Omental fat pad (tissue), 3 donors: ENCODE measurements at regions not wholly inside any gene's neighbourhood (a gene's known extent, or its start where the extent isn't known, plus 50 kb on each side); places are given as distances from the start of the nearest gene placed in this dataset.

Experiments used
- ATAC-seq: fragments of 150-250 bp; one replicate; pipeline ENCODE4 v1.9.1; 2016; ENCODE audit warnings: mild to moderate bottlenecking, moderate library complexity; ENCODE audit not compliant: low FRiP score
- DNase-seq: peaks from one replicate; pipeline ENCODE4 v3.0.0-alpha.2; 2019; ENCODE audit warnings: low spot score
- TF ChIP-seq, protein P1 (sequence below), 3 donors: fragments of 450-650 bp; IDR thresholded peaks; one replicate each; pipeline ENCODE4 v1.5.1; 2016 to 2017; ENCODE audit warnings: antibody characterized with exemption in 3 of 3, mild to moderate bottlenecking in 3 of 3, moderate library complexity in 2 of 3

DNA sequence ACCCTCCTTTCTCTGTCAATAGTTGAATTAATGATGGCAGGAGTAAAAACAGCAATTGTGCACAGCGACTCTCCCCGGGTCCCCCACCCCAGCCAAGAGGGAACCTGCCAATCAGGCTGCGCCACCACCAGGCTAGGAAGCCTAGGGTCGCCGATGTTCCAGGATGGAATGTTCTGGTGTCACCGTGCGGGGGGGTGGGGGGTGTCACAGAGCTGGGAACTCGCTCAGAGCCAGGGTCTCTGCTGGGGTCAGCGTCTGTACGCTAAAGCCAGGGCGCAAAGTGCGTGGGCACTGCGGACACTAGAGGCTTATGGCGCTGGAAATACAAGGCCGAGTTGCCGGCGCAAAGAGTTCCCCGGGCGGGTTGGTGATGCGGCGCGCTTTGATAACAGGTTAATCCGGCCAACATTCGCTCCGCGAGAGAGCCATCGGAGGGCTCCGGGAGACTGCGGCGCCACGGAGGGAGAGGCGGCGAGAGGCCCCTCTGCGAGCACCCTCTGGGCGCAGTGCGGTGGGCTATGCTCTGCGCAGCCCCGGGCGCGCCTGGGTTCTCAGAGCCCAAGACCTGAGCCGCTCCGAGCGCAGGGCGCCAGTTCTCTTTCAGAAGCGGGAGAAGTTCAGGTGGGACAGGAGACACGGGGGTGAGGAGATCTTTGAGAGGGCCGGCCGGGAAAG is 192.3 kb downstream of the EMX2 start:
- TF ChIP-seq, protein P1, sequence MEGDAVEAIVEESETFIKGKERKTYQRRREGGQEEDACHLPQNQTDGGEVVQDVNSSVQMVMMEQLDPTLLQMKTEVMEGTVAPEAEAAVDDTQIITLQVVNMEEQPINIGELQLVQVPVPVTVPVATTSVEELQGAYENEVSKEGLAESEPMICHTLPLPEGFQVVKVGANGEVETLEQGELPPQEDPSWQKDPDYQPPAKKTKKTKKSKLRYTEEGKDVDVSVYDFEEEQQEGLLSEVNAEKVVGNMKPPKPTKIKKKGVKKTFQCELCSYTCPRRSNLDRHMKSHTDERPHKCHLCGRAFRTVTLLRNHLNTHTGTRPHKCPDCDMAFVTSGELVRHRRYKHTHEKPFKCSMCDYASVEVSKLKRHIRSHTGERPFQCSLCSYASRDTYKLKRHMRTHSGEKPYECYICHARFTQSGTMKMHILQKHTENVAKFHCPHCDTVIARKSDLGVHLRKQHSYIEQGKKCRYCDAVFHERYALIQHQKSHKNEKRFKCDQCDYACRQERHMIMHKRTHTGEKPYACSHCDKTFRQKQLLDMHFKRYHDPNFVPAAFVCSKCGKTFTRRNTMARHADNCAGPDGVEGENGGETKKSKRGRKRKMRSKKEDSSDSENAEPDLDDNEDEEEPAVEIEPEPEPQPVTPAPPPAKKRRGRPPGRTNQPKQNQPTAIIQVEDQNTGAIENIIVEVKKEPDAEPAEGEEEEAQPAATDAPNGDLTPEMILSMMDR (IDR thresholded peaks at IDR 0.05), result no peak
- DNase-seq (no peak), ATAC-seq (no peak)

- ATAC-seq (no peak), DNase-seq (no peak)
- TF ChIP-seq, protein P1 (IDR thresholded peaks at IDR 0.05), result no peak
Observed at GRCh38 chr10:117736655-117737054, 194.1 kb downstream of the EMX2 start.

- TF ChIP-seq, protein P1 (IDR thresholded peaks at IDR 0.05), result no peak
- DNase-seq (no peak), ATAC-seq (no peak)
Observed at GRCh38 chr10:117740088-117740487, 197.5 kb downstream of the EMX2 start.

- ATAC-seq (no peak), DNase-seq (no peak)
- TF ChIP-seq, protein P1 (IDR thresholded peaks at IDR 0.05), result no peak
Observed at GRCh38 chr10:117740691-117741222, 198.2 kb downstream of the EMX2 start.

DNA sequence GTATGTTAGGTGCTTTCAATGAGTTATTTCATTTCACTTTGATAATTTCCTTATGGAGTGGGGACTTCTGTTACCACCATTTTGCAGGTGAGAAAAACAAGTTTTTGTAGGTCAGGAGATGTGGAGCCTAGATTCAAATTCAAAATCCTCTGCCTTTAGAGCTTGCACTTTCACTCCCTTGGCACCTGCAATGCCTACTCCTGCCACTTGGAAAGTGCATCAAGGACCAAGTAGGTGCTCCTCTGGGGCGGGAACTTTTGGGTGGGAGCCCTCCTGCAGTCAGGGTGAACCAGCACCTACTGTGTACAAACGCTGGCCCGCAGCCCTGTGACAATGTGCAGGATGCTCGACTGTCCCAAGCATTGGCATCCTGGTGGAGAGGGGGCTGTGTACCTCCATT is 199.0 kb downstream of the EMX2 start:
- DNase-seq, result no peak
- TF ChIP-seq, protein P1 (IDR thresholded peaks at IDR 0.05), result no peak
- ATAC-seq, result no peak

- no peak for ATAC-seq
- DNase-seq, result no peak
- TF ChIP-seq, protein P1 (IDR thresholded peaks at IDR 0.05), result no peak
Observed at GRCh38 chr10:117743509-117743908, 201.0 kb downstream of the EMX2 start.

- TF ChIP-seq, protein P1 (IDR thresholded peaks at IDR 0.05), result no peak
- ATAC-seq (no peak), DNase-seq (no peak)
Observed at GRCh38 chr10:117745301-117745700, 202.8 kb downstream of the EMX2 start.
